GM10266 (cell line): ENCODE measurements at regions not wholly inside any gene's neighbourhood (a gene's known extent, or its start where the extent isn't known, plus 50 kb on each side); places are given as distances from the start of the nearest gene placed in this dataset.

ENCODE experiments used
- DNase-seq: peaks from one replicate; pipeline ENCODE4 v3.0.0; 2012; ENCODE audit errors: extremely low spot score
- TF ChIP-seq, protein P1 (sequence below): IDR thresholded peaks from 2 replicates; pipeline ENCODE4 v1.5.1; 2012; ENCODE audit warnings: mild to moderate bottlenecking, low read depth; ENCODE audit not compliant: control insufficient read depth, insufficient read depth; ENCODE audit errors: missing control alignments

DNA sequence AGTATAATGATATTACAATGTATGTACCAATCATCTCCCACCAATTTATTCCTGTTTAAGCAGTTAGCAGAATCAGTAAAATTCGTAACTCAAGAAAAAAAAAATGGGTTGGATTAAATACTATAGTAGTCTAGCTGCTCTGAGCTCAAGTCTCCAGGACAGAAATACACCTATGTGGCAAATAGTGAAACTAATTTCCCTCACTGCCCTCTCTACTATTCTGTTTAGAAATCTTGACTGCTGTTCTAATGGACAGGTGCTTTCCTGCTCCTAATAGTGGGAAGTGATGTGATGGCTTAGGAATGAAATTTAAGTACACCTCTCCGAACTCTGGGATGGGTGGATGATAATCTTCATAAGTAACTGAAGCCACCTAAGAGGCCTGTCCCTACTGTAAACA is 175.7 kb downstream of the KCNJ2 start:
- no peak for DNase-seq
- TF ChIP-seq, protein P1, sequence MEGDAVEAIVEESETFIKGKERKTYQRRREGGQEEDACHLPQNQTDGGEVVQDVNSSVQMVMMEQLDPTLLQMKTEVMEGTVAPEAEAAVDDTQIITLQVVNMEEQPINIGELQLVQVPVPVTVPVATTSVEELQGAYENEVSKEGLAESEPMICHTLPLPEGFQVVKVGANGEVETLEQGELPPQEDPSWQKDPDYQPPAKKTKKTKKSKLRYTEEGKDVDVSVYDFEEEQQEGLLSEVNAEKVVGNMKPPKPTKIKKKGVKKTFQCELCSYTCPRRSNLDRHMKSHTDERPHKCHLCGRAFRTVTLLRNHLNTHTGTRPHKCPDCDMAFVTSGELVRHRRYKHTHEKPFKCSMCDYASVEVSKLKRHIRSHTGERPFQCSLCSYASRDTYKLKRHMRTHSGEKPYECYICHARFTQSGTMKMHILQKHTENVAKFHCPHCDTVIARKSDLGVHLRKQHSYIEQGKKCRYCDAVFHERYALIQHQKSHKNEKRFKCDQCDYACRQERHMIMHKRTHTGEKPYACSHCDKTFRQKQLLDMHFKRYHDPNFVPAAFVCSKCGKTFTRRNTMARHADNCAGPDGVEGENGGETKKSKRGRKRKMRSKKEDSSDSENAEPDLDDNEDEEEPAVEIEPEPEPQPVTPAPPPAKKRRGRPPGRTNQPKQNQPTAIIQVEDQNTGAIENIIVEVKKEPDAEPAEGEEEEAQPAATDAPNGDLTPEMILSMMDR: no peak

DNA sequence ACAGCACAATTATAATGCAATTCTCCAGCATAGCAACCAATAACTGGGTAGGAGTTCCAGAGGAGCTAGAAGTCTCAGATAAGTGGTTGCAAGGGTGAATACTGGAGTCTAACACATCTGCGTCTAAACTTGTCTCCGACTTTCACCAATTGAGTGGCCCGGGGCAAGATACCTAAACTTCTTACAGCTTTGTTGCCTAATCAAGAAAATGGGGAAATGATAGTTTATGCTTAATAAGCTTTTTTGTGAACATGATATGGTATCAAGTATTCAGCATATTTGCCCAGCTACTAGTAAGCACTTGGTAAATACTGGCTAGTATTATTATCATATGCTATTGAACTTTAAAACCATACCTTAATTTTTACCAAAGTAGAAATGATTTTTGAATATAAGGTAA is 183.5 kb downstream of the KCNJ2 start:
- no peak for DNase-seq
- TF ChIP-seq, protein P1: no peak

- TF ChIP-seq, protein P1: no peak
- no peak for DNase-seq
These were observed 184.2 kb downstream of the KCNJ2 start for GRCh38 chr17:70353408-70354092.

DNA sequence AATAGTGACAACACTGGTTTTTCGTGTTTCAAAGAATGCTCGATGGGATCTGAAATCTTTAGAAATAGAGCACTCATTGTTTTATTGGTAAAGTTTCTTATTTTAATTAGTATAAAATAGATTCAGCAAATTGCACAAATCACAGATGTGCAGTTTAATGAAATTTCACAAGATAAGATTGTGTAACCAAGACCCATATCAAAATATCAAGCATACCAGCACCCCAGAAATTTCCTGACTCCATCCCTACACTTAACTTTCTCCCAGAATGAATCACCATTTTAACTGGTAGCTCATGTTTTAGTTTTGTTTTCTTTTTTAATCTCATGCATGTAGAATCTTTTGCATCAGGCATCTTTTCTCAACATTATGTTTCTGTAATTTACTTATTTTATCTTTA is 185.9 kb downstream of the KCNJ2 start:
- DNase-seq: no peak
- TF ChIP-seq, protein P1: no peak

GRCh38 chr17:70357190-70357589 is 187.9 kb downstream of the KCNJ2 start:
- TF ChIP-seq, protein P1: no peak
- DNase-seq: no peak

DNA sequence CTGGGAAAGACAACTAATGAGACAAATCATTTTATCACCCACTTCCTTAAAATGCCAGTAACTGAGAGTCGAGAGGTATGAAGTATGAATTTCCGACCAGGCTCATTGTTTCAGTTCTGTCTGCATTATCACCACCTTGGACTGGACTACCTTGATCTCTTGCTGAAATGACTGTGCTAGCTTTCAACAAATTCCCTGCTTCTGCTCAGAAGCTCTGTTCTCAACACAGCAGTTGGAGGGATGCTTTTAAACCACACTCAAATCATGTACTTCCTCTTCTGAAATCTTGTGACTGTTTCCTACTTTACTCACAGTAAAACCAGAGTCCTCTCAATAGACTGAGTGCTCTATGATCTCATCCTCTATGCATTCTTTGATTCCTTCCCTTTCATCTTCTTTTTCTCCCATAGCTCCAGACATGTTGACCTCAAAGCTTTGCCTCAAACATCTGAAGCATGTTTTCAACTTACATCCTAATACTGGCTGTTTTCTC is 195.8 kb downstream of the KCNJ2 start:
- TF ChIP-seq, protein P1: no peak
- DNase-seq: peak; percentile 10

DNA sequence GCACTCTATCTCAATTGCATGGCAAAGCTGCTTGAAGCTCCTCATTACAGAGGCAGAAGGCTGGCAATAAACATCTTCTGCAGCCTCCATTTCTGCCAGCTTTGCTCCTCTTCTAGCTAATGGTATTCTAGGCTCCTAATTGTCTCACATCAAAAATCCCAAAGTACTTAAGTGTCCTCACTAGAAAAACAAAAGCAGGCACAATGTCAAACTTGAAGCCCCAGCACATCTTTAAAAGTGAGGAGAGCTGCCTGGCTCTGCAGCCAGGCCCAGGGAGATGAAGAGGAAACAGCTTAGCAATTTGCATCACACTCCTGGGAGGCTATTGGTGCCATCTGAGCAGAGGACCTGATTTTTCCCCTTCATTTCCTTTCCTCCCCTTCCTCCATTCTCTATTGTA is 197.1 kb downstream of the KCNJ2 start:
- TF ChIP-seq, protein P1: no peak

More for the DNA sequence above, 197.1 kb downstream of the KCNJ2 start:
- DNase-seq: no peak
